Mucosa of gallbladder (tissue), 1 donor: ENCODE measurements at regions not wholly inside any gene's neighbourhood (a gene's known extent, or its start where the extent isn't known, plus 50 kb on each side); places are given as distances from the start of the nearest gene placed in this dataset.
A peak's percentile ranks its signal among the peaks of the same experiment; 100 is the strongest.

Experiments used
- DNase-seq: peaks from one replicate; pipeline ENCODE4 v3.0.0-alpha.2; 2020; ENCODE audit warnings: low spot score
- donor health status: DM: no; HTN: no; CAD: no.

- DNase-seq: no peak
Measured at GRCh38 chr22:49659281-49659923, 168.3 kb downstream of the BRD1 start.

GRCh38 chr22:49658902-49659280 lies 168.8 kb downstream of the BRD1 start:
- DNase-seq: no peak

GRCh38 chr22:49657974-49658590 lies 169.6 kb downstream of the BRD1 start:
- DNase-seq: no peak

- DNase-seq: peak; percentile 76
Measured at GRCh38 chr22:49657275-49657973, 170.2 kb downstream of the BRD1 start.

DNA sequence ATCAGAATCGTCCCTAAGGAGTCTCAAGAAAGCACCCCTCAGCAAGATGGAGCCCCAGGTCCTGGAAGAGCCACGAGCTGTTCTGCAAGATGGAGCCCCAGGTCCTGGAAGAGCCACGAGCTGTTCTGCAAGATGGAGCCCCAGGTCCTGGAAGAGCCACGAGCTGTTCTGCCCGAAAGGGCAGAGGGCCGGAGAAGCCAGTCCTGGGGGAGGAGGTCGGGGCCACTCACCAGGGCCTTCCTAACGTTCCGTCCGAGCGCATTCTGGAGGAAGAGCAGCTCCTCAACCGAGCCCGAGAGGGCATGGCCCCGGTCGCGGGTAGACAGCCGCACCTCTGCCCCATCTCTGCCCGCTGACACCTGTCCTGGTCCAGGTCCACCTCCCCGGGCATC lies 170.8 kb downstream of the BRD1 start:
- peak; percentile 22 for DNase-seq

DNA sequence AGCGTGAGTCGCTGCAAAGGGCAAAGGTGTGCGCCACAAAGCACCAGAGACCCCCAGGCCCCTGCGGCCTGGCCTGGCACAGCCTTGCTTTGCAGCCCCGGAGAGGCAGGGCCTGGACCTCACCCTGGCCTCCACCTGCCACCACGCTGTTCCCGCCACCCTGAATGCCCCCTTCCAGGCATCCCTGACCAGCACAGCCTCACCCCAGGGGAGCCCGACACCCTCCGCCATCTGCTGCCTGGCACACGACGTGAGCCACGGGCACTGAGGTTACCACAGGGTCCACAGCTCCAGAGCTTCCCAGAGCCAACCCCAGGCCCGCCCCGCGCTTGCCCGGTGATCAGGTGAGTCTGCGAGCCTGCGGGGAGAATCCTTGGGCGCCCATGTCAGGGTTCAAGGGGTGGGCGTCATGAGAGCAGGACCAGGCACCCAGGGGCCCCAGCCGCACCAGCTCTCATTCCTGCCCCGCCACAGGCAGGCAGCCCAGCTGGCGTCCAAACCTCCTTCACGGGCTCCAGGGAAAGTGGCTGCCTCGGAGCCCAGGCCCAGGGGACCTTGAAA lies 171.3 kb downstream of the BRD1 start:
- no peak for DNase-seq

DNA sequence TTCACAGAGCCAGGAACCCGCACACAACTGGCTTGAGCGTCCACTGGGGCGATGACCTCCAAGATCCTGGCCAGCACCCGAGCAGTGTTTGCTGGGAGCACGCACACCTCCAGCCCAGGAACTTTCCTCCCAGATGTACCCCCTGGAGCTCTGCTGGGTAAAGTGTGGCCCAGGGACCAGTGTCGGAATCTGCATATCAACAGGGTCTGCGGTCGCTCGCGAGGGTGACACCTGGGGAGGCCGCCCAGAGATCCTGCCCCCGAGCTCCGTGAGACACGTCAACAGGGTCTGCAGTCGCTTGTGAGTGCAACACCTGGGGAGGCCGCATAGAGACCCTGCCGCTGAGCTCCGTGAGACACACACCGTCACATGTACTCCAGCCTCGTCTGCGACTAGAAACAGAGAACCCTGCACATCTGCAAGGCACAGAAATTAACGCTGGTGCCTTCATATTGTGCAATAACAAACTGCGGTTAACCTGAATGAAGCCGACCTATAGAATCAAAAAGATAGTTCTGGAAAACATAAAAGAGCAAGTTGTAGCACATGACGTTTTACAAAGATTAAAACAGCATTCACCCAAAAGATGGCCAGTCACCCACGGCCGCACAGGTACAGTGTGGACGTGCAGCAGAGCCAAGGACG lies 172.4 kb downstream of the BRD1 start:
- DNase-seq: no peak

- DNase-seq: no peak
Measured at GRCh38 chr22:49650336-49651241, 177.1 kb downstream of the BRD1 start.

GRCh38 chr22:49649166-49650068 lies 178.3 kb downstream of the BRD1 start:
- DNase-seq: no peak

DNA sequence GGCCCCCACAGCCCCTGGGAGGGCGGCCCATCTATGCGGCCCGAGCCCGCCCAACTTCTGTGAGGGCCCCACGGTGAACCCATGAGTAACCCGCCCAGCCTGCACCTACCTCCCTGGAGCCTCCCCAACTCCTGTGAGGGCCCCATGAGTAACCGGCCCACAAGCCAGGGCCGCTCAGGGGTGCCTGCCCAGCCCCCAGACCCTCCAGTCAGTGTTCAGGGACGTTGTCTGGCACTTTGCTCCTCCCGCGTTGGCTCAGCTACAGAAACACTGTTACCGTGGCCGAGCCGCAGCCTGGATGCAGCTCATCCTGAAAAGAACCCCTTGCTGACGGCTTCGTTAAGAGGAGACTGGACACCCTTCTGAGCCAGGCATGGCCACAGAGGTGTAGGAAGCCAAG lies 179.6 kb downstream of the BRD1 start:
- no peak for DNase-seq

GRCh38 chr22:49647627-49648026 lies 180.0 kb downstream of the BRD1 start:
- DNase-seq: no peak

- no peak for DNase-seq
Measured at GRCh38 chr22:49646876-49647275, 180.8 kb downstream of the BRD1 start.

- no peak for DNase-seq
Measured at GRCh38 chr22:49645791-49646550, 181.7 kb downstream of the BRD1 start.

- DNase-seq: no peak
Measured at GRCh38 chr22:49645257-49645656, 182.4 kb downstream of the BRD1 start.

- DNase-seq: no peak
Measured at GRCh38 chr22:49643998-49644397, 183.7 kb downstream of the BRD1 start.

GRCh38 chr22:49643466-49643865 lies 184.2 kb downstream of the BRD1 start:
- DNase-seq: no peak

DNA sequence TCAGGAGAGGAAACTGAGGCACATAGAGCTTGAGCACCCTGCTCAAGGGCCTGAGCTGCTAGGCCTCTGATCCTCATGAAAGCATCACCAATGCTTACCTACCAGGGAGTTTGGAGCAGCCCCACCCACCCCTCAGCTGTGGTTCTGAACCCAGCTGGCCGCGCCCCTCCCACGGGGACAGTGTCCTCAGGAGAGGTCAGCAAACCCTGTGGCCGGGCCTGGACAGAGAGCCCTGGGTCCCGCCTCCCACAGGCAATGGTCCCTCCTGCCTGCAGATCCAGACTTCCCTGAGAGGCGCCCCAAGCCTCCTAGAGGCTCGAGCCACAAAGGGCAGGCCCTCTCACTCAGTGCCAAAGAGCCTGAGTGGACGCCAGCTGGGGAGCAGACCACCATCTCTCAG lies 184.9 kb downstream of the BRD1 start:
- no peak for DNase-seq

- no peak for DNase-seq
Measured at GRCh38 chr22:49642331-49642730, 185.3 kb downstream of the BRD1 start.

GRCh38 chr22:49641770-49642313 lies 185.8 kb downstream of the BRD1 start:
- no peak for DNase-seq
